SU-DHL-6 (cell line): ENCODE measurements at regions not wholly inside any gene's neighbourhood (a gene's known extent, or its start where the extent isn't known, plus 50 kb on each side); places are given as distances from the start of the nearest gene placed in this dataset.

Experiments
- CTCF ChIP-seq: fragments of 200-600 bp; sonication (generic); IDR thresholded peaks from one replicate; pipeline ENCODE4 v1.5.1; 2017; ENCODE audit warnings: antibody characterized with exemption, mild to moderate bottlenecking, low read length, moderate library complexity; ENCODE audit not compliant: insufficient read depth, poor library complexity, severe bottlenecking
- EZH2phosphoT487 ChIP-seq: fragments of 200-600 bp; sonication (generic), shearing (Covaris generic); conservative IDR thresholded peaks from 2 replicates; pipeline ENCODE4 v1.6.1; 2018; ENCODE audit warnings: mild to moderate bottlenecking, antibody characterized with exemption, low read length, moderate library complexity, mixed read lengths

- no peak for TF ChIP-seq CTCF
- TF ChIP-seq EZH2phosphoT487 = no peak
These were observed 217.1 kb downstream of the BMP7 start for GRCh38 chr20:57049296-57049695.
